Retinal pigment epithelial cell (primary cell): ENCODE measurements at regions not wholly inside any gene's neighbourhood (a gene's known extent, or its start where the extent isn't known, plus 50 kb on each side); places are given as distances from the start of the nearest gene placed in this dataset.

Source experiments
- DNase-seq: peaks from one replicate; pipeline ENCODE4 v3.0.0-alpha.2; 2010; ENCODE audit warnings: low read depth
- H3K4me3 ChIP-seq: 2 replicates; pipeline ENCODE4 v1.5.1; 2011; ENCODE audit warnings: mild to moderate bottlenecking, low read length, control low read depth, moderate library complexity
- CTCF ChIP-seq: conservative IDR thresholded peaks from 2 replicates; pipeline ENCODE4 v1.5.1; 2011; ENCODE audit warnings: low read depth, low read length, control low read depth, inconsistent platforms

DNA sequence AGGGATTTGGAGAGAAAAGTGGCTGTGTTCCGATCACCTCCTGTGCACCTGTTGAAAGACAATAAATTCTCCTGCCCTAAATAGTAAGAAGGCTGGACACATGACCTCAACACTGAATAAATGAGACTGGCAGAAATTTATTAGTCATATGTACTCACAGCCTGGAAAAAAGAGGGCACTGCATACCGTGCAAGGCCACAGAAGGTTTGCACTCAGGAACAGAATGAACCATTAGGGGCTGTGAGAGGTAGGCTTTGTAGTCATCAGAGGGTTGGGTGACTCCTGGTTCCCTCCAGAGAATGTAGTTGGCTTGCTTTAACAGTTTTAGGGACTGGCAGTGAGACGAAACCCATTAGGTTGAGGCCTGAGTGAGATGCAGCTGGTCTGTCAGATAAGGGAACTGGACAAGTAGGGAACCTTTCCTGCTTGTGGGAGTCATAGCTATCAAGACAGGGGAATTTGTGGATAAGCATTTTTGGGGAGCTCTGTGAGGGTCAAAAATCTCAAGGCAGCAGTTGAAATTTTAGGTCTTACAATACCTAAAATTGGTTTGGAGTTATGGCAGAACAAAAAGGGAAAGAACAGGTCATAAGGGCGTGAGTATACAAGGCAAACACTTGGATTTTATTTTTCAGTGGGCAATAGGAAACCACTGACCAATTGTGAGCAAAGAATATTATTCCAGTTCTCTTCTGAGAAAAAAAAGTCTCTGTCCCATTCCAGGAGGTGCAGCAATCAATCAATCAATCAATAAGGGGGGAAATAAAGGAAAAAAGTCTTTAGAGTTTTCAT, 67.9 kb upstream of the BTN3A2 start:
- DNase-seq, result peak; percentile 42
- H3K4me3 ChIP-seq, result no peak overlapping the region
- TF ChIP-seq CTCF, result no peak

- H3K4me3 ChIP-seq, result peak overlapping the region; percentile 11
- TF ChIP-seq CTCF, result no peak
- no peak for DNase-seq
These were observed 65.5 kb upstream of the BTN3A2 start for GRCh38 chr6:26299286-26300042.

DNA sequence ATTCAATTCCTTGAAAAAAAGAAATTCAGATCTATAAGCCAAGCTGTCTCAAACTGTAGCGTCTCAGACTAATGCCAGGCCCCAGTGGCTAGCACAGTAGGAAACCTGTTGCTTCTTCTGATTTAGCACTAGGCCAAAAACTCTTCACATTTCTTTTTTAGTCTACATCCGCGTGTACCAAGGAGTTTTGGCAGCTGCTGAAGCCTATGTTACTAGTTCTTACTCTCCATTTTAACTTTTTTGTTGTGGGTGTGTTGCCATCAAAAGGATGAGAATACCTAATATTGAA, 65.0 kb upstream of the BTN3A2 start:
- DNase-seq, result no peak
- TF ChIP-seq CTCF, result no peak
- H3K4me3 ChIP-seq, result no peak overlapping the region

DNA sequence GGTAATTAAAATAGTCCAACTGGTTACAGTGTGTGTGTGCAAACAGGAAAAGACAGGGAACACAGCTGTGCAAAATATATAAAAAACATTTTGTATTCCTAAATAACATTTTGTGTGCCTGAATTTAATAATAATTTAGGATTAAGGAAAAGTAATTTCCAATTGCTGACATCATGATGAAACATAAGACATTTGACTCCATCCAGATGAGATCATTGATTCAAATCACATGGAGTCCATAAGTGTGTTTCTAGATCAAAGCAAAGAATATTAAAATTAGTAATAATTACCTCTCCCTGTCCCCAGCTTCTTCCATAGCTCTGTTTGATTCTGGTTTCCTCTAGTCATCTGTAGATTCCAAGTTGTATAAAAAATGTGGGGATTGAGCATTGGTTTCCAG, 64.6 kb upstream of the BTN3A2 start:
- no peak for TF ChIP-seq CTCF
- no peak for DNase-seq
- H3K4me3 ChIP-seq, result no peak overlapping the region

- H3K4me3 ChIP-seq, result no peak overlapping the region
- no peak for DNase-seq
- no peak for TF ChIP-seq CTCF
These were observed 64.2 kb upstream of the BTN3A2 start for GRCh38 chr6:26300828-26301227.

- TF ChIP-seq CTCF, result no peak
- no peak for DNase-seq
- H3K4me3 ChIP-seq, result no peak overlapping the region
These were observed 63.4 kb upstream of the BTN3A2 start for GRCh38 chr6:26301638-26302037.
